ENCODE measurements at regions not wholly inside any gene's neighbourhood (a gene's known extent, or its start where the extent isn't known, plus 50 kb on each side); places are given as distances from the start of the nearest gene placed in this dataset.
"Not testable (repeated sequence)": the region's sequence is repeated elsewhere in the genome, so short reads cannot be mapped to it uniquely, and the experiment has no call there.

- Histone ChIP-seq H3K4me2 (no peak overlapping the region), H3K9ac (no peak overlapping the region), H3K27ac (no peak overlapping the region), H3K36me3 (ENCODE audit: insufficient read depth) (no peaks in the 10 kb centered on the region), H3K79me2 (ENCODE audit: insufficient read depth, low read depth) (no peaks in the 10 kb centered on the region), H2AFZ (ENCODE audit: low read depth) (no peak overlapping the region), H3K27me3 (ENCODE audit: insufficient read depth, low read depth) (no peaks in the 10 kb centered on the region), H3K4me1 (ENCODE audit: low read depth, poor library complexity, severe bottlenecking) (no peaks in the 10 kb centered on the region), H4K20me1 (ENCODE audit: insufficient read depth) (no peaks in the 10 kb centered on the region), H3K4me3 (IDR thresholded peaks at IDR 0.05; ENCODE audit: insufficient read depth, low read depth, low read length) (no peak overlapping the region)
- TF ChIP-seq CTCF (conservative IDR thresholded peaks at IDR 0.05; ENCODE audit: low read depth, low read length): no peak
These were observed 905.8 kb downstream of the SLITRK1 start for GRCh38 chr13:82976499-82976898.

- no peak overlapping the region for H3K4me3 ChIP-seq (IDR thresholded peaks at IDR 0.05; ENCODE audit: insufficient read depth, low read depth, low read length)
- no peaks in the 10 kb centered on the region for H3K79me2 ChIP-seq (ENCODE audit: insufficient read depth, low read depth)
- H3K27me3 ChIP-seq (ENCODE audit: insufficient read depth, low read depth): no peaks in the 10 kb centered on the region
- H2AFZ ChIP-seq (ENCODE audit: low read depth): no peak overlapping the region
- H3K27ac ChIP-seq: no peak overlapping the region
- TF ChIP-seq CTCF (conservative IDR thresholded peaks at IDR 0.05; ENCODE audit: low read depth, low read length): no peak
- H4K20me1 ChIP-seq (ENCODE audit: insufficient read depth): no peaks in the 10 kb centered on the region
- H3K36me3 ChIP-seq (ENCODE audit: insufficient read depth): no peaks in the 10 kb centered on the region
- H3K4me2 ChIP-seq: no peak overlapping the region
- H3K9ac ChIP-seq: no peak overlapping the region
- no peaks in the 10 kb centered on the region for H3K4me1 ChIP-seq (ENCODE audit: low read depth, poor library complexity, severe bottlenecking)
These were observed 918.8 kb downstream of the SLITRK1 start for GRCh38 chr13:82963226-82964099.

- no peak overlapping the region for H3K4me3 ChIP-seq (IDR thresholded peaks at IDR 0.05; ENCODE audit: insufficient read depth, low read depth, low read length)
- no peaks in the 10 kb centered on the region for H3K36me3 ChIP-seq (ENCODE audit: insufficient read depth)
- H2AFZ ChIP-seq (ENCODE audit: low read depth): no peak overlapping the region
- H3K79me2 ChIP-seq (ENCODE audit: insufficient read depth, low read depth): no peaks in the 10 kb centered on the region
- no peaks in the 10 kb centered on the region for H4K20me1 ChIP-seq (ENCODE audit: insufficient read depth)
- H3K27me3 ChIP-seq (ENCODE audit: insufficient read depth, low read depth): no peaks in the 10 kb centered on the region
- H3K27ac ChIP-seq: no peak overlapping the region
- TF ChIP-seq CTCF (conservative IDR thresholded peaks at IDR 0.05; ENCODE audit: low read depth, low read length): no peak
- H3K4me1 ChIP-seq (ENCODE audit: low read depth, poor library complexity, severe bottlenecking): no peaks in the 10 kb centered on the region
- no peak overlapping the region for H3K4me2 ChIP-seq
- H3K9ac ChIP-seq: no peak overlapping the region
These were observed 919.9 kb downstream of the SLITRK1 start for GRCh38 chr13:82962397-82962796.

GRCh38 chr13:82961757-82962156, 920.5 kb downstream of the SLITRK1 start:
- H2AFZ ChIP-seq (ENCODE audit: low read depth): no peak overlapping the region
- no peaks in the 10 kb centered on the region for H3K4me1 ChIP-seq (ENCODE audit: low read depth, poor library complexity, severe bottlenecking)
- no peak for TF ChIP-seq CTCF (conservative IDR thresholded peaks at IDR 0.05; ENCODE audit: low read depth, low read length)
- no peak overlapping the region for H3K4me2 ChIP-seq
- H3K9ac ChIP-seq: no peak overlapping the region
- no peaks in the 10 kb centered on the region for H3K79me2 ChIP-seq (ENCODE audit: insufficient read depth, low read depth)
- no peak overlapping the region for H3K27ac ChIP-seq
- no peaks in the 10 kb centered on the region for H3K27me3 ChIP-seq (ENCODE audit: insufficient read depth, low read depth)
- H3K4me3 ChIP-seq (IDR thresholded peaks at IDR 0.05; ENCODE audit: insufficient read depth, low read depth, low read length): no peak overlapping the region
- H4K20me1 ChIP-seq (ENCODE audit: insufficient read depth): no peaks in the 10 kb centered on the region
- no peaks in the 10 kb centered on the region for H3K36me3 ChIP-seq (ENCODE audit: insufficient read depth)

- H3K27ac ChIP-seq; H3K4me3 ChIP-seq (IDR thresholded peaks at IDR 0.05; ENCODE audit: insufficient read depth, low read depth, low read length); H2AFZ ChIP-seq (ENCODE audit: low read depth); H3K79me2 ChIP-seq (ENCODE audit: insufficient read depth, low read depth); H3K4me1 ChIP-seq (ENCODE audit: low read depth, poor library complexity, severe bottlenecking); H3K4me2 ChIP-seq; H3K36me3 ChIP-seq (ENCODE audit: insufficient read depth); H3K9ac ChIP-seq; H4K20me1 ChIP-seq (ENCODE audit: insufficient read depth); H3K27me3 ChIP-seq (ENCODE audit: insufficient read depth, low read depth): not testable (repeated sequence)
These were observed 929.9 kb downstream of the SLITRK1 start for GRCh38 chr13:82952336-82952735.

Data from KMS-11 (cell line).